ENCODE measurements at regions not wholly inside any gene's neighbourhood (a gene's known extent, or its start where the extent isn't known, plus 50 kb on each side); places are given as distances from the start of the nearest gene placed in this dataset.
A peak's percentile ranks its signal among the peaks of the same experiment; 100 is the strongest.

- no peak for DNase-seq (ENCODE audit: low read depth)
- no peak overlapping the region for H3K4me3 ChIP-seq (ENCODE audit: low read depth, low read length)
- TF ChIP-seq CTCF (IDR thresholded peaks at IDR 0.05; ENCODE audit: insufficient read depth, low read length) = no peak
Observed at GRCh38 chr12:107353312-107353711, 260.0 kb upstream of the CRY1 start.

GRCh38 chr12:107355004-107355565, 261.7 kb upstream of the CRY1 start:
- DNase-seq (ENCODE audit: low read depth) = no peak
- TF ChIP-seq CTCF (IDR thresholded peaks at IDR 0.05; ENCODE audit: insufficient read depth, low read length) = no peak
- no peak overlapping the region for H3K4me3 ChIP-seq (ENCODE audit: low read depth, low read length)

- TF ChIP-seq CTCF (IDR thresholded peaks at IDR 0.05; ENCODE audit: insufficient read depth, low read length) = no peak
- no peak for DNase-seq (ENCODE audit: low read depth)
- H3K4me3 ChIP-seq (ENCODE audit: low read depth, low read length) = no peak overlapping the region
Observed at GRCh38 chr12:107355612-107356011, 262.3 kb upstream of the CRY1 start.

- DNase-seq (ENCODE audit: low read depth) = peak; percentile 93
- no peak for TF ChIP-seq CTCF (IDR thresholded peaks at IDR 0.05; ENCODE audit: insufficient read depth, low read length)
- no peak overlapping the region for H3K4me3 ChIP-seq (ENCODE audit: low read depth, low read length)
Observed at GRCh38 chr12:107356266-107356936, 263.1 kb upstream of the CRY1 start.

GRCh38 chr12:107356937-107357295, 263.6 kb upstream of the CRY1 start:
- no peak for TF ChIP-seq CTCF (IDR thresholded peaks at IDR 0.05; ENCODE audit: insufficient read depth, low read length)
- H3K4me3 ChIP-seq (ENCODE audit: low read depth, low read length) = no peak overlapping the region
- DNase-seq (ENCODE audit: low read depth) = no peak

GRCh38 chr12:107359382-107359781, 266.0 kb upstream of the CRY1 start:
- DNase-seq (ENCODE audit: low read depth) = no peak
- TF ChIP-seq CTCF (IDR thresholded peaks at IDR 0.05; ENCODE audit: insufficient read depth, low read length) = no peak
- H3K4me3 ChIP-seq (ENCODE audit: low read depth, low read length) = no peak overlapping the region

GRCh38 chr12:107360033-107360432, 266.7 kb upstream of the CRY1 start:
- no peak overlapping the region for H3K4me3 ChIP-seq (ENCODE audit: low read depth, low read length)
- DNase-seq (ENCODE audit: low read depth) = no peak
- TF ChIP-seq CTCF (IDR thresholded peaks at IDR 0.05; ENCODE audit: insufficient read depth, low read length) = no peak
